Keratinocyte (primary cell): ENCODE measurements at regions not wholly inside any gene's neighbourhood (a gene's known extent, or its start where the extent isn't known, plus 50 kb on each side); places are given as distances from the start of the nearest gene placed in this dataset.

Experiments used
- DNase-seq: peaks from one replicate; pipeline ENCODE4 v3.0.0-alpha.2; 2011; ENCODE audit warnings: low read depth, missing footprints, low spot score
- FAIRE-seq: peaks from 2 replicates; lab custom pipeline; 2011; peaks lifted over from hg19 to GRCh38; lab: Jason Lieb, UNC
- H2AFZ ChIP-seq: 2 replicates; pipeline ENCODE4 v1.6.0; 2012; ENCODE audit warnings: low read length, control low read depth, inconsistent platforms; ENCODE audit not compliant: control insufficient read depth
- H3K27ac ChIP-seq: 2 replicates; pipeline ENCODE4 v1.5.1; 2011; ENCODE audit warnings: low read length; ENCODE audit not compliant: control insufficient read depth, insufficient read depth
- H3K27me3 ChIP-seq: 3 replicates; pipeline ENCODE4 v1.6.0; 2011; ENCODE audit warnings: low read length; ENCODE audit not compliant: control insufficient read depth, insufficient read depth; ENCODE audit errors: extremely low read depth
- H3K36me3 ChIP-seq, 2 experiments: 2 replicates in 1 of 2; 3 replicates in 1 of 2; pipeline ENCODE4 v1.5.1; 2011; ENCODE audit warnings: low read length in 2 of 2, mild to moderate bottlenecking in 1 of 2; ENCODE audit not compliant: control insufficient read depth in 2 of 2, insufficient read depth in 2 of 2; ENCODE audit errors: extremely low read depth in 1 of 2
- H3K4me1 ChIP-seq: 3 replicates; pipeline ENCODE4 v1.5.1; 2011; ENCODE audit warnings: low read length; ENCODE audit not compliant: control insufficient read depth, insufficient read depth; ENCODE audit errors: extremely low read depth
- H3K4me2 ChIP-seq: 3 replicates; pipeline ENCODE4 v1.6.0; 2011; ENCODE audit warnings: low read depth, low read length; ENCODE audit not compliant: control insufficient read depth, insufficient read depth; ENCODE audit errors: extremely low read depth
- H3K4me3 ChIP-seq, 3 experiments: fragments of 200-600 bp in 1 of 3; sonication (generic) in 1 of 3; 2 replicates in 2 of 3; 3 replicates in 1 of 3; pipeline ENCODE4 v1.5.1; 2011 to 2016; ENCODE audit warnings: low read length in 3 of 3, mild to moderate bottlenecking in 3 of 3, control low read depth in 2 of 3, inconsistent platforms in 1 of 3, low read depth in 1 of 3, mixed read lengths in 1 of 3, mixed run types in 1 of 3, moderate library complexity in 1 of 3; ENCODE audit not compliant: control insufficient read depth in 2 of 3, insufficient read depth in 2 of 3; ENCODE audit errors: extremely low read depth in 1 of 3
- H3K79me2 ChIP-seq: 2 replicates; pipeline ENCODE4 v1.6.0; 2012; ENCODE audit warnings: low read length; ENCODE audit not compliant: control insufficient read depth, insufficient read depth
- H3K9ac ChIP-seq: 3 replicates; pipeline ENCODE4 v1.6.0; 2011; ENCODE audit warnings: low read length; ENCODE audit not compliant: control insufficient read depth, insufficient read depth; ENCODE audit errors: extremely low read depth
- H3K9me1 ChIP-seq: 3 replicates; pipeline ENCODE4 v1.6.0; 2011; ENCODE audit warnings: low read length; ENCODE audit not compliant: control insufficient read depth, insufficient read depth; ENCODE audit errors: extremely low read depth
- H3K9me3 ChIP-seq: 2 replicates; pipeline ENCODE4 v1.5.1; 2012; ENCODE audit warnings: low read depth, low read length; ENCODE audit not compliant: control insufficient read depth
- H4K20me1 ChIP-seq: 3 replicates; pipeline ENCODE4 v1.6.0; 2011; ENCODE audit warnings: low read length; ENCODE audit not compliant: control insufficient read depth, insufficient read depth; ENCODE audit errors: extremely low read depth
- EZH2 ChIP-seq: IDR thresholded peaks from one replicate; pipeline ENCODE4 v1.6.1; 2012; ENCODE audit warnings: inconsistent platforms, mild to moderate bottlenecking, low read length, moderate library complexity
- dilution Hi-C: fragments of 300-500 bp; cut with MboI; formaldehyde crosslinking; loops from one replicate; pipeline ENCODE4 v1.7.0; 2020; ENCODE audit warnings: low sequenced_read_pairs; ENCODE audit not compliant: extremely low pct_ligation_motif_present
- TF ChIP-seq, protein P1 (sequence below), 3 experiments: IDR thresholded peaks in 1 of 3; conservative IDR thresholded peaks in 1 of 3; optimal IDR thresholded peaks in 1 of 3; 2 replicates in 2 of 3; 3 replicates in 1 of 3; pipeline versions ENCODE3 to v1.5.1; 2011; ENCODE audit warnings: low read length in 3 of 3, mild to moderate bottlenecking in 3 of 3, moderate library complexity in 2 of 3, control low read depth in 1 of 3, inconsistent platforms in 1 of 3; ENCODE audit not compliant: insufficient read depth in 2 of 3; ENCODE audit errors: extremely low read depth in 1 of 3

DNA sequence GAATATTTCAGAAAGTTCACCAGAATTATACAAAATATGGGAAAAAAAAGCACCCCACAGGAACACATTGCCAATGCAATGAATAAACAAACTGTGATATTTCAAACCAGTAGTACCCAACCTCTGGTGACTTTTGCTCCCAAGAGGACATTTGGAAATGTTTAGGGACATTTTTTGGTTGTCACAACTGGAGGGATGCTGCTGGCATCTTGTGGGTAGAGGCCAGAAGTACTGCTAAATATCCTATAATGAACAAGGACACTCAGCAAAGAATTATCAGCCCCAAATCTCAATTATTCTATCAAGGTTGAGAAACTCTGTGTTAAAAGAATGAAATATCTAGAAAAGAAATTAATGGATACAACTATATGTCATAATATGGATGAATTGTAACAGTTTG is 1334.4 kb upstream of the FLRT2 start:
- Histone ChIP-seq H3K4me2 (no peak overlapping the region), H3K36me3 (no peaks in the 10 kb centered on the region), H3K4me1 (no peaks in the 10 kb centered on the region), H4K20me1 (no peaks in the 10 kb centered on the region), H3K27ac (no peak overlapping the region), H3K4me3 (no peak overlapping the region), H3K9me3 (no peaks in the 10 kb centered on the region), H3K9me1 (no peaks in the 10 kb centered on the region), H3K27me3 (no peaks in the 10 kb centered on the region), H2AFZ (no peak overlapping the region), H3K79me2 (no peaks in the 10 kb centered on the region), H3K9ac (no peak overlapping the region)
- DNase-seq (no peak), FAIRE-seq (no peak)
- dilution Hi-C loops = no loop called here
- no peak for TF ChIP-seq EZH2
- TF ChIP-seq, protein P1, sequence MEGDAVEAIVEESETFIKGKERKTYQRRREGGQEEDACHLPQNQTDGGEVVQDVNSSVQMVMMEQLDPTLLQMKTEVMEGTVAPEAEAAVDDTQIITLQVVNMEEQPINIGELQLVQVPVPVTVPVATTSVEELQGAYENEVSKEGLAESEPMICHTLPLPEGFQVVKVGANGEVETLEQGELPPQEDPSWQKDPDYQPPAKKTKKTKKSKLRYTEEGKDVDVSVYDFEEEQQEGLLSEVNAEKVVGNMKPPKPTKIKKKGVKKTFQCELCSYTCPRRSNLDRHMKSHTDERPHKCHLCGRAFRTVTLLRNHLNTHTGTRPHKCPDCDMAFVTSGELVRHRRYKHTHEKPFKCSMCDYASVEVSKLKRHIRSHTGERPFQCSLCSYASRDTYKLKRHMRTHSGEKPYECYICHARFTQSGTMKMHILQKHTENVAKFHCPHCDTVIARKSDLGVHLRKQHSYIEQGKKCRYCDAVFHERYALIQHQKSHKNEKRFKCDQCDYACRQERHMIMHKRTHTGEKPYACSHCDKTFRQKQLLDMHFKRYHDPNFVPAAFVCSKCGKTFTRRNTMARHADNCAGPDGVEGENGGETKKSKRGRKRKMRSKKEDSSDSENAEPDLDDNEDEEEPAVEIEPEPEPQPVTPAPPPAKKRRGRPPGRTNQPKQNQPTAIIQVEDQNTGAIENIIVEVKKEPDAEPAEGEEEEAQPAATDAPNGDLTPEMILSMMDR (optimal IDR thresholded peaks at IDR 0.05 in 1 of 3, IDR thresholded peaks at IDR 0.05 in 1 of 3, conservative IDR thresholded peaks at IDR 0.05 in 1 of 3; ENCODE audit: extremely low read depth in 1 of 3, insufficient read depth in 2 of 3, low read length in 3 of 3) = no peak

DNA sequence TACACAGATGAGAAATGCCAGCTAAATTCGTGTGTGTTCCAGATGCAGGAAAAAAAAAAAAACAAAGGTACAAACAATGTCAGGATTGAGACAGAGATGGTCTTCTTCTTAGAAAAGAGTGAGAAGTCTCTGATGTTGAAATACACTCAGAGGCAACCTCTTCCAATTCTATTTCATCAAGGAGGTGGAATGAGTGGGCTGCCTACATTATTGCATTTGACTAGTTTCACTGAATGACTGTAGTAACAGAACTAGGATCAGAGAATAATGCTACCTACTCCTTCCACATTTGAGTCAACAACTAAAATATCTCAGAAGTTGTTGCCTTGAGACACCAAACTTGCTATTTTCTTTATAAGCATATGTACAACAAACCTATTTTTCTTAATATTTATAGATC is 1332.2 kb upstream of the FLRT2 start:
- no peak overlapping the region for H3K4me2 ChIP-seq
- no peak overlapping the region for H3K27ac ChIP-seq
- no peak for TF ChIP-seq EZH2
- TF ChIP-seq, protein P1 (optimal IDR thresholded peaks at IDR 0.05 in 1 of 3, IDR thresholded peaks at IDR 0.05 in 1 of 3, conservative IDR thresholded peaks at IDR 0.05 in 1 of 3; ENCODE audit: extremely low read depth in 1 of 3, insufficient read depth in 2 of 3, low read length in 3 of 3) = no peak
- FAIRE-seq (no peak), DNase-seq (no peak)
- H3K27me3 ChIP-seq = no peaks in the 10 kb centered on the region
- no peaks in the 10 kb centered on the region for H3K9me1 ChIP-seq
- no peaks in the 10 kb centered on the region for H3K4me1 ChIP-seq
- H4K20me1 ChIP-seq = no peaks in the 10 kb centered on the region
- no peaks in the 10 kb centered on the region for H3K9me3 ChIP-seq
- H3K4me3 ChIP-seq = no peak overlapping the region
- H3K36me3 ChIP-seq = no peaks in the 10 kb centered on the region
- no peak overlapping the region for H2AFZ ChIP-seq
- H3K9ac ChIP-seq = no peak overlapping the region
- dilution Hi-C loops = no loop called here
- H3K79me2 ChIP-seq = no peaks in the 10 kb centered on the region
